HepG2 (cell line): ENCODE measurements at regions not wholly inside any gene's neighbourhood (a gene's known extent, or its start where the extent isn't known, plus 50 kb on each side); places are given as distances from the start of the nearest gene placed in this dataset.

Experiments
- KAT7 ChIP-seq: IDR thresholded peaks from 2 replicates; pipeline ENCODE4 v1.6.1; 2018; ENCODE audit warnings: borderline replicate concordance, missing compliant biosample characterization
- KDM1A ChIP-seq: IDR thresholded peaks from 2 replicates; pipeline ENCODE4 v1.6.1; 2016; ENCODE audit warnings: missing compliant biosample characterization
- RXRA ChIP-seq: sonication (generic); formaldehyde crosslinking; IDR thresholded peaks from 2 replicates; pipeline ENCODE4 v1.5.1; 2020; ENCODE audit warnings: missing genetic modification reagents
- SETDB1 ChIP-seq: sonication (generic); formaldehyde crosslinking; IDR thresholded peaks from 2 replicates; pipeline ENCODE4 v1.5.1; 2020; ENCODE audit warnings: missing genetic modification reagents, mild to moderate bottlenecking, borderline replicate concordance
- ZKSCAN5 ChIP-seq: sonication (generic); formaldehyde crosslinking; IDR thresholded peaks from 2 replicates; pipeline ENCODE4 v1.5.1; 2020; ENCODE audit warnings: mild to moderate bottlenecking, missing genetic modification reagents
- ZNF329 ChIP-seq: sonication (generic); formaldehyde crosslinking; IDR thresholded peaks from 2 replicates; pipeline ENCODE4 v1.9.0; 2021; ENCODE audit warnings: low read depth, mild to moderate bottlenecking, missing genetic modification reagents
- ZNF33A ChIP-seq: sonication (generic); formaldehyde crosslinking; IDR thresholded peaks from 2 replicates; pipeline ENCODE4 v1.5.1; 2020; ENCODE audit warnings: missing genetic modification reagents, mild to moderate bottlenecking, moderate library complexity, borderline replicate concordance
- TF ChIP-seq, protein P1 (sequence below): sonication (generic); formaldehyde crosslinking; IDR thresholded peaks from 2 replicates; pipeline ENCODE4 v1.4.0; 2020; ENCODE audit warnings: missing genetic modification reagents, mild to moderate bottlenecking, borderline replicate concordance
- TF ChIP-seq, protein P2 (sequence below): IDR thresholded peaks from 2 replicates; pipeline ENCODE4 v1.6.1; 2016

DNA sequence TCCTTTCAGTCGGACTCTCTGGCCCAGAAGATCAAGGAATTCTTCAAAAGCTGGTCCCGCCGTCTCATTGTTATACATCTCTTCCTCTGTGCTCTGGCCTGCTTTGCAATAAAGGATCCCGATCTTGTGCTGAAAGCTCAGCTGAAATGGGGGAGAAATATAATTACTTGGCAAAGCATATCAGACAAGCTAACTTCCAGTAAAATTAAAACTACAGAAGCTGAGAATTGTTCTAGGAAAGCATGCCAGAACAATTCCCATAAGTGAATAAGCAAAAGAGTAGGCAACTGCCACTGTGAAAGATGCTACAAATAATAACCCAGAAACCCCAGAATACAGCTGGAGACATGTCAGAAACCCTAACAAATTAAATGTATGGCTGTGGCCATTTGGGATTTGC lies 146.1 kb downstream of the SIPA1L2 start:
- TF ChIP-seq ZKSCAN5 (CRISPR knock-in tag) (no peak), ZNF329 (no peak), RXRA (no peak), KAT7 (CRISPR knock-in tag) (no peak), KDM1A (CRISPR knock-in tag) (no peak), SETDB1 (CRISPR knock-in tag) (no peak), ZNF33A (no peak)
- TF ChIP-seq, protein P1, sequence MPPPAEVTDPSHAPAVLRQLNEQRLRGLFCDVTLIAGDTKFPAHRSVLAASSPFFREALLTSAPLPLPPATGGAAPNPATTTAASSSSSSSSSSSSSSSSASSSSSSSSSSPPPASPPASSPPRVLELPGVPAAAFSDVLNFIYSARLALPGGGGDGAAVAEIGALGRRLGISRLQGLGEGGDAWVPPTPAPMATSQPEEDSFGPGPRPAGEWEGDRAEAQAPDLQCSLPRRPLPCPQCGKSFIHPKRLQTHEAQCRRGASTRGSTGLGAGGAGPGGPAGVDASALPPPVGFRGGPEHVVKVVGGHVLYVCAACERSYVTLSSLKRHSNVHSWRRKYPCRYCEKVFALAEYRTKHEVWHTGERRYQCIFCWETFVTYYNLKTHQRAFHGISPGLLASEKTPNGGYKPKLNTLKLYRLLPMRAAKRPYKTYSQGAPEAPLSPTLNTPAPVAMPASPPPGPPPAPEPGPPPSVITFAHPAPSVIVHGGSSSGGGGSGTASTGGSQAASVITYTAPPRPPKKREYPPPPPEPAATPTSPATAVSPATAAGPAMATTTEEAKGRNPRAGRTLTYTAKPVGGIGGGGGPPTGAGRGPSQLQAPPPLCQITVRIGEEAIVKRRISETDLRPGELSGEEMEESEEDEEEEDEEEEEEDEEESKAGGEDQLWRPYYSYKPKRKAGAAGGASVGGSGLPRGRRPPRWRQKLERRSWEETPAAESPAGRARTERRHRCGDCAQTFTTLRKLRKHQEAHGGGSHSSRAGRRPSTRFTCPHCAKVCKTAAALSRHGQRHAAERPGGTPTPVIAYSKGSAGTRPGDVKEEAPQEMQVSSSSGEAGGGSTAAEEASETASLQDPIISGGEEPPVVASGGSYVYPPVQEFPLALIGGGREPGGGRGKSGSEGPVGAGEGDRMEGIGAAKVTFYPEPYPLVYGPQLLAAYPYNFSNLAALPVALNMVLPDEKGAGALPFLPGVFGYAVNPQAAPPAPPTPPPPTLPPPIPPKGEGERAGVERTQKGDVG (CRISPR knock-in tag) = no peak
- TF ChIP-seq, protein P2, sequence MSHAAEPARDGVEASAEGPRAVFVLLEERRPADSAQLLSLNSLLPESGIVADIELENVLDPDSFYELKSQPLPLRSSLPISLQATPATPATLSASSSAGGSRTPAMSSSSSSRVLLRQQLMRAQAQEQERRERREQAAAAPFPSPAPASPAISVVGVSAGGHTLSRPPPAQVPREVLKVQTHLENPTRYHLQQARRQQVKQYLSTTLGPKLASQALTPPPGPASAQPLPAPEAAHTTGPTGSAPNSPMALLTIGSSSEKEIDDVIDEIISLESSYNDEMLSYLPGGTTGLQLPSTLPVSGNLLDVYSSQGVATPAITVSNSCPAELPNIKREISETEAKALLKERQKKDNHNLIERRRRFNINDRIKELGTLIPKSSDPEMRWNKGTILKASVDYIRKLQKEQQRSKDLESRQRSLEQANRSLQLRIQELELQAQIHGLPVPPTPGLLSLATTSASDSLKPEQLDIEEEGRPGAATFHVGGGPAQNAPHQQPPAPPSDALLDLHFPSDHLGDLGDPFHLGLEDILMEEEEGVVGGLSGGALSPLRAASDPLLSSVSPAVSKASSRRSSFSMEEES (CRISPR knock-in tag) = no peak
